GM19239 (cell line): ENCODE measurements at regions not wholly inside any gene's neighbourhood (a gene's known extent, or its start where the extent isn't known, plus 50 kb on each side); places are given as distances from the start of the nearest gene placed in this dataset.
"Not testable (repeated sequence)": the region's sequence is repeated elsewhere in the genome, so short reads cannot be mapped to it uniquely, and the experiment has no call there.

ENCODE experiments used
- DNase-seq: peaks from one replicate; pipeline ENCODE4 v3.0.0; 2011; ENCODE audit warnings: low spot score; ENCODE audit not compliant: insufficient read length
- FAIRE-seq: peaks from 2 replicates; lab custom pipeline; 2011; peaks lifted over from hg19 to GRCh38; lab: Jason Lieb, UNC

DNA sequence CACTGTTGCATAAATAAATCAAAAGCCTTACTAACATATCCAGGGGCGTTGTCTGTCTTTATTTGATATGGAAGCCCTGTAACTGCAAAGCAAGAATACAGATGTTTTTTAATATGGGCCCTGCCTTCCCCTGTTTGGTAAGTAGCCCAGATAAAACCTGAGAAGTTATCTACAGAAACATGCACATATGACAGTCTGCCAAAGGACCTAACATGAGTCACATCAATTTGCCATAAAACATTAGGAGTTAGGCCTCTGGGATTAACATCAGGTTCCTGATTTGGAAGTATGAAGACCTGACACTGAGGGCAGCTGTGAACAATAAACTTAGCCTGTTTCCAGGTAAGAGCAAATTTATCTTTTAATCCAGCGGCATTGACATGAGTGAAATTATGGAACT is 1588.8 kb downstream of the REEP3 start:
- no peak for FAIRE-seq
- DNase-seq: no peak

DNA sequence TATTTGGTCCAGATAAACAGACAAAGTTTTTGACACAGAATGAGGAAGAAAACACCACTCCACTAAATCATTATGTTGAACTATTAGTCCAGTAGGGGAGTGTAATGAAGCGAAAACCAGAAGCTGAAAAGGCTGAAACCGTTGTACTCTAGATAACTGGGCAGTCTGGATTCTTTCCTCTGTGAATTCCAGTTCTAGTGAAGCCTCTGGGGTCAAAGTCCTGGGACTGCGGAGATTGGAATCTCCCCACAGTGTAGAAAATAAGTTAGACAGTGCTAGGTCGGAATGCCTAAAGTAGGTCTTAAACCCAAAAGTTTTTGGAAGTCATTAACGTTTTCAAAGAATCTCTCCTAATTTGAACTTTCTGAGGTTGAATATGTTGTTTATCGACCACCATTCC is 1589.9 kb downstream of the REEP3 start:
- FAIRE-seq, DNase-seq: not testable (repeated sequence)

DNA sequence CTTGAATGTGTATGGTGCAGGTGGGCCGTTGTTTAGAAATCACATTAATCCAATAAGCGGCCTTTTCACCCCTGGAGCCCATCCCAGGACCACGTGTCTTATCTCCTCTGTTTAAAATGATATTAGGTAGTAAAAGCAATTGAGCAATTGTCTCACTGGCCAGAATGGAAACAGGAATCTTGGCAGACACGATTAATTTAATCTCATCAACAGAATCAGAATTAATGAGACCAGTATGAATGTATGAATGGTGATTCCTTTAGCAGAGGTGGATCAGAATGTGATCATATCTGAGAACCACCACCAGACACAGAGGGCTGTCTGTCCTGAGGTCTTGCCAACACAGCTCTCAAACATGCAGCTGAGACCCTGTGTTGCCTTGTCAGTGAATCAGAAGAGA is 1591.4 kb downstream of the REEP3 start:
- DNase-seq (no peak), FAIRE-seq (no peak)

DNA sequence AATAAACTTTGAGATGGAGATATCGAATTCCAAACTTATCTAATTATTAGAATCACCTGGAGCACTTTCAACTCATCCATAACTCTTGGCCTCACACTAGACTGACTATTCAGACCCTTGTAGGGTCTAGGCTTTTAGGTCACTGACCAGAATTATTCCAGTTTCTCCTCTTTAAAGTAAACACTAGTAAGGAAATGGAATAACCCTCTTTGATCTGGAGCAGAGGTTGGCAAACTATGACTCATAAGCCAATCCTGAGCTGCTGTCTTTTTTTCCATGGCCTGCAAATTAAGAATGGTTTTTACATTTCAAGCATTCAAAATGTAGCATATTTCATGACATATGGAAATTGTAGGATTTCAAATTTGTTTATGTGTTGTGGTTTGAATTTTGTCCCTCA is 1601.9 kb downstream of the REEP3 start:
- DNase-seq (no peak), FAIRE-seq (no peak)

GRCh38 chr10:65125212-65125611 is 1604.0 kb downstream of the REEP3 start:
- DNase-seq (no peak), FAIRE-seq (no peak)

DNA sequence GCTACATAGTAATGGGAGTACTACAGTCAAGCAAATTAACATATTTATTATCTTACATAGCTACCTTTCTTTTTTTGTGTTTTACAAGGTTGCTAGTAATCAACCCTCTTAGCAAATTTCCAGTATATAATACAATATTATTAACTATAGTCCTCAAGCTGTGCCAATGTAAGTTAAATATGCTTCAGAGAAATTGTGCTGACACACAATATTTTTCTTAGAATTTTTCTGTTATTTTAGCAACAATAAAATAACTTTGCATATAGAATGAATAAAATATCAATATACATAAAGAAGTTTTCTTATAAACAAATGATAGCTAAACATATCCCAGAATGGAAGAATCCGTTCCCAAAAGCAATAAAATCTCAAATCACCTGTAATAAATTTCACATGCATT is 1605.1 kb downstream of the REEP3 start:
- FAIRE-seq (no peak), DNase-seq (no peak)

- FAIRE-seq: no peak
- DNase-seq: no peak
Measured at GRCh38 chr10:65128277-65128676, 1607.1 kb downstream of the REEP3 start.

DNA sequence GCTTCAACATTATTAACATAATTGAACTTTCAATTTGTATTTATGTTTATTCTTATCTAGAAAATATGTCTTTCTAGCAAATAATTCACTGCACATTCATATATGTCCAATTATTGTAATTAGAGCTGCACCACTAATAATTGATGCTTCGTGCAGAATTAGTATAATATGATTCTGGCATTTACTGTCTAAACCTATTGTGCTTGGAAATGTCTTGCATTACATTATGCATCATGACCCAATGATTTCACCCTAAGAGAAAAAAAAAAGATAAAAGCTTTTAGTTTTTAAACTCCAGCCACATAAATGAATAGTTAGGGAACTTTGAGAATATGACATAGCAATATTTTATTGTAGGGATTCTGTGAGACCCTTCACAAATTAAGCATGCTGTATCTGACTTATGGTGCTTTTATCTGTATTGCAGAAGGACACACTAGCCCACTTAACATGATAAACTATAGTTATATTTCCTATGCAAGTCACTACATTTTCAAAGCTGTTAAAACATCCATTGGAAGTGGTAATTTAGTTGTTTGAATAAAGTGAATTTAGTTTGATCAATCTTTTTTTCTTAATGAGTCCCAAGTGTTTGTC is 1609.1 kb downstream of the REEP3 start:
- FAIRE-seq (no peak), DNase-seq (no peak)

DNA sequence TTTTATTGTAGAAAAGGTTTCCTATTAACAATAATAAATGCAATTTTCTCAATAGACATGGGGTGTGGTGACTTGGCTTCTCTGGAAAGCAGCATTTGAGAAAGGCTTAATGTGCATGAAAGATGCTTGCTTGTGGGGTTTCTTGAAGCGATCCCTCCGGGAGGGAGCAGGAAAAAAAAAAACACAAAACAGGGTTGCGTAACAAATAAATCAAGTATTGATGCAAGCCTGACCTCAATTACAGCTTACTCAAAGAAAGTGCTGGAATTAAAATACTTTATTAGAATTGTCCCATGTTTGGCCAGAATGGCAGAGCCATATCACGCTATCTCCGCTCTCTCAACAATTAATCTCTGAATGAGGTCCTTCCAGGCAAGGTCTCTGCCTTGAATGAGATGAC is 1612.5 kb downstream of the REEP3 start:
- DNase-seq (no peak), FAIRE-seq (no peak)

GRCh38 chr10:65135508-65135907 is 1614.3 kb downstream of the REEP3 start:
- FAIRE-seq (no peak), DNase-seq (no peak)

DNA sequence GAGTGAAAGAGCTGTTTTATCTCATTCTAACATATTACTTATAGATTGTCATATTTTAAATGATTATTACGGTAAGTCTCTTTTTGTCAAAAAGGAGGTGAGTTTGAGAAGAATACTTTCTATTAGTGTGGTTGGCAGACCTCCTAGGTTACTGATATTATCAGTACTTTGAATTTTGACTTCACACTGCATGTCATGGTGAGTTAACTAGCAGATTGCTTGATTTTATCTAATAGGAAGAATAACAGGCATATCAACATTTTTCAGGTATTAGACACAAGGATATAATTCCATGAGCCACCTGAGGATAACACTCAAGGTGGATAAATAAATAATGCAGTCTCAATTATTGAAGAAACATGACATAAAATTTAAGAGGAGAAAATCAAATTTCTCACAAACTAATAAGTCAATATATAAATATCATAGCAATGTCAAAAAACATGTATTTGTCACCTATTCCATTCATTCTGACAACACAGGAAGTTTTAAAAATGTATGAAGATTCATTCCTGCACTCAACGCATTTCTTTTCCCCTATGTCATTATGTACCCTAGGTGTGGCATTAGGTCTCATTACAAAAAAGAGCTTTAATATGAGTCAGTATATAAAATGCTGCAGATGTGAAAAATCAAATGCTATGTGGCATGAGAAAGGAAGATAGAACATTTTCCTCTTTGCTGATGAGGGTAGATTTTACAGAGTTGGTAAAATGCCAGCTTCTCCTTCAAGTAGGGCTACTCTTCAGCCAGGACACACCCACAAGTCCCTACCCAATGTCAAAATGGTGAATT is 1621.6 kb downstream of the REEP3 start:
- no peak for FAIRE-seq
- no peak for DNase-seq

- DNase-seq (no peak), FAIRE-seq (no peak)
Measured at GRCh38 chr10:65143723-65144122, 1622.5 kb downstream of the REEP3 start.

DNA sequence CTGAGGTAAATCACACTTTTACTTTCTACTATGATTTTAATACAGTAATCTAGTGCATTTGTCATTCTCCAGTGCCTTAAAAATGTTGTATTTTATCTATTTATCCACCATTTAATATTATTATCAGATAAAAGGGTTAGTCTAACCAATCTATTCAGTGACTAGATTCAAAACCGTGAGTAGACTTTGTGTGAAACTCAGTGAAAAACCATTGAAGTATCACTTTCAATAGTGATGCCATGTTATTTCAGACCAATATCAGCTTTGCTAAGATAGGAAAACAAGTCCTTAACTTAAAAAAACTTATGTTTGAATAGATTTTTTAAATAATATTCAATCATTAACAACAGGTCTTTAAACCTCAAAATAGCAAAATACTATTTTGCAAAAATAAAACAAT is 1628.7 kb downstream of the REEP3 start:
- no peak for DNase-seq
- no peak for FAIRE-seq

DNA sequence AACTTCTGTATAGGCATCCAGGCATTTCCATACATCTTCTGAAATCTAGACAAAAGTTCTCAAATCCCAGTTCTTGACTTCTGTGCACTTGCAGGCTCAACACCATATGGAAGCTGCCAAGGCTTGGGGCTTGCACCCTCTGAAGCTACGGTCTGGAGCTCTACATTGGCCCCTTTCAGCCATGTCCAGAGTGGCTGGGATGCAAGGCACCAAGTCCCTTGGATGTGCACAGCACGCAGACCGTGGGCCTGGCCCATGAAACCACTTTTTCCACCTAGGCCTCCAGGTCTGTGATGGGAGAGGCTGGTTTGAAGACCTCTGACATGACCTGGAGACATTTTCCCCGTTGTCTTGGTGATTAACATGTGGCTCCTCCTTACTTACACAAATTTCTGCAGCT is 1645.1 kb downstream of the REEP3 start:
- FAIRE-seq (no peak), DNase-seq (no peak)

DNA sequence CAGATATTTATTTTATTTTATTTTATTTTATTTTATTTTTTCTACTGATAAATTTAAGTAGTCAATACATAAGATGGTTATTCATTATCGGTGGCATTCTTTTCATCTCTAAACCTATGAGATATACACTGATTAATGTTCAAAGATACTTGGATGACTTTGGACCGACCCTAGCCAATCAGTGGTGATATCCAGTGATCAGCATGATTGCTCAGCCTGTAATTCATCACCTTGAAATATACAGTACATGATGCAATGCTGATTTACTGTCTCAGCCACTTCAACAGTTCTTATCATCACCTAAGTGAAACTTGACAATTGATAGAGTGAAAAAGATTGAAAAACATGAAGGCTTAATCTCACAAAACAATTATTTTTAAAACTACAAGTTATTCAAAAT is 1651.0 kb downstream of the REEP3 start:
- FAIRE-seq: no peak
- DNase-seq: no peak

DNA sequence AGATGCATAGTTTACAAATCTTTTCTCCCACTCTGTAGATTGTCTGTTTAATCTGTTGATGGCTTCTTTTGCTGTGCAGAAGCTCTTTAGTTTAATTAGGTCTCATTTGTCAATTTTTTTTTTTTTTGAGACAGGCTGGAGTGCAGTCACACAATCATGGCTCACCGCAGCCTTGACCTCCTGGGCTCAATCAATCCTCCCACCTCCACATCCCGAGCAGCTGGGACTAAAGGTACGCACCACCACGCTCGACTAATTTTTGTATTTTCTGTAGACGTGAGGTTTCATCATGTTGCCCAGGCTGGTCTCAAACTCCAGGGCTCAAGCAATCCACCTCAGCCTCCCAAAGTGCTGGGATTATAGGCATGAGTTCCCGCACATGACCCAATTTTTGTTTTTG is 1655.8 kb downstream of the REEP3 start:
- no peak for DNase-seq
- no peak for FAIRE-seq

- DNase-seq (no peak), FAIRE-seq (no peak)
Measured at GRCh38 chr10:65183236-65183635, 1662.0 kb downstream of the REEP3 start.

DNA sequence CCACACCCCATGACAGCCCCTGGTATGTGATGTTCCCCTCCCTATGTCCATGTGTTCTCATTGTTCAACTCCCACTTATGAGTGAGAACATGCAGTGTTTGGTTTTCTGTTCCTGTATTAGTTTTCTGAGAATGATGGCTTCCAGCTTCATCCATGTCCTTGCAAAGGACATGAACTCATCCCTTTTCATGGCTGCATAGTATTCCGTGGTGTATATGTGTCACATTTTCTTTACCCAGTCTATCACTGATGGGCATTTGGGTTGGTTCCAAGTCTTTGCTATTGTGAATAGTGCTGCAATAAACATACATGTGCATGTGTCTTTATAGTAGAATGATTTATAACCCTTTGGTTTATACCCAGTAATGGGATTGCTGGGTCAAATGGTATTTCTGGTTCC is 1665.5 kb downstream of the REEP3 start:
- FAIRE-seq: not testable (repeated sequence)

GRCh38 chr10:65194126-65194525 is 1672.9 kb downstream of the REEP3 start:
- FAIRE-seq (no peak), DNase-seq (no peak)

More for the DNA sequence above, 1665.5 kb downstream of the REEP3 start:
- not testable (repeated sequence) for DNase-seq

GRCh38 chr10:65194555-65194954 is 1673.4 kb downstream of the REEP3 start:
- no peak for DNase-seq
- no peak for FAIRE-seq

DNA sequence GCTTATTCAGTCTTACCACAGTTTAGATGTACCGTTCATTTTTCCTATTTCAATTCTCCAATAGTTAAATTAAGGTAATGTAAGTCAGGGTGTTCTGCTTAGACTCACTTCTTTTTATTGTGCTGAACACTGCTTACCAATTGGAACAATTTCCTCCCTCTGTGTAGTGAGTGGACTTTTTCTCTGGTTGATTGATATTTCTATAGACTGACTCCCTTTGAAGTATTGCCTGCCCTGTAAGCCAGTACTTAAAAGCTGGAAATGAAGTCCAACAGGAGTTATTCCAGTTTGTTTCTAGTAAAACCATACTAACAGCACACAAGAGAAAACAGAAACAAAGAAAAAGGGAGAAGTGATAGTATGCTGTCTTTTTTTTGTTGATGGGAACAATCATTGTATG is 1674.9 kb downstream of the REEP3 start:
- FAIRE-seq: no peak
- DNase-seq: no peak

GRCh38 chr10:65197935-65198334 is 1676.7 kb downstream of the REEP3 start:
- DNase-seq: no peak
- FAIRE-seq: no peak
